ENCODE measurements at regions not wholly inside any gene's neighbourhood (a gene's known extent, or its start where the extent isn't known, plus 50 kb on each side); places are given as distances from the start of the nearest gene placed in this dataset.

GRCh38 chr18:46398005-46398404, 259.0 kb downstream of the LOXHD1 start:
- no peak for TF ChIP-seq CTCF (IDR thresholded peaks at IDR 0.05; ENCODE audit: insufficient read depth, low read length, severe bottlenecking)
- DNase-seq (ENCODE audit: low read depth), result no peak
- FAIRE-seq, result peak; percentile 99
- Histone ChIP-seq H3K36me3 (ENCODE audit: control insufficient read depth, insufficient read depth, low read length) (no peaks in the 10 kb centered on the region), H3K27me3 (ENCODE audit: control insufficient read depth, insufficient read depth, low read length) (no peaks in the 10 kb centered on the region), H3K4me3 (ENCODE audit: low read depth, low read length) (no peak overlapping the region)

DNA sequence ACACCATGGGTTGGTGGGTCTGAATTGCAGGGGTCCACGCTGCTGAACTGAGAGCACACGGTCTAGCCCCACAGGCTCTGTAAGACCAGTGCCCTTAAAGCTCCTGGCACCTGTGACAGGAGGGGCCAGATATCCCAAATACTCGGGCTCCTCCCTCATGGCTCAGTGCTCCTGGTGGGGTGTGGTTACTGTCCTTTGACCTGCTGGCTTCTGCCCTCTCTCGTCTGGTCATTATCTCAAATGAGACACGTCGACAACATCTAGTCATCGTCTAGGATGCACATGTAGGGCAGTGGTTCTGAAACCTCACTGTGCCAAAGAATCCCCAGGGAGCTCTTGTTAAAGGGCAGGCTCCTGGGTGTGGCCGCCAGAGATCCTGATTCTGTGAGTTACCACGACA, 258.4 kb downstream of the LOXHD1 start:
- DNase-seq (ENCODE audit: low read depth) (no peak), FAIRE-seq (no peak)
- H3K4me3 ChIP-seq (ENCODE audit: low read depth, low read length), result no peak overlapping the region
- no peak for TF ChIP-seq CTCF (IDR thresholded peaks at IDR 0.05; ENCODE audit: insufficient read depth, low read length, severe bottlenecking)
- H3K36me3 ChIP-seq (ENCODE audit: control insufficient read depth, insufficient read depth, low read length), result no peaks in the 10 kb centered on the region
- H3K27me3 ChIP-seq (ENCODE audit: control insufficient read depth, insufficient read depth, low read length), result no peaks in the 10 kb centered on the region

- H3K4me3 ChIP-seq (ENCODE audit: low read depth, low read length), result no peak overlapping the region
Observed at GRCh38 chr18:46399303-46399702, 257.7 kb downstream of the LOXHD1 start.

GRCh38 chr18:46400449-46400848, 256.6 kb downstream of the LOXHD1 start:
- Histone ChIP-seq H3K36me3 (ENCODE audit: control insufficient read depth, insufficient read depth, low read length) (no peaks in the 10 kb centered on the region), H3K27me3 (ENCODE audit: control insufficient read depth, insufficient read depth, low read length) (no peaks in the 10 kb centered on the region), H3K4me3 (ENCODE audit: low read depth, low read length) (no peak overlapping the region)
- TF ChIP-seq CTCF (IDR thresholded peaks at IDR 0.05; ENCODE audit: insufficient read depth, low read length, severe bottlenecking), result no peak
- DNase-seq (ENCODE audit: low read depth), result no peak
- FAIRE-seq, result no peak

More at GRCh38 chr18:46399303-46399702, 257.7 kb downstream of the LOXHD1 start:
- Histone ChIP-seq H3K27me3 (ENCODE audit: control insufficient read depth, insufficient read depth, low read length) (no peaks in the 10 kb centered on the region), H3K36me3 (ENCODE audit: control insufficient read depth, insufficient read depth, low read length) (no peaks in the 10 kb centered on the region)
- DNase-seq (ENCODE audit: low read depth) (no peak), FAIRE-seq (no peak)
- no peak for TF ChIP-seq CTCF (IDR thresholded peaks at IDR 0.05; ENCODE audit: insufficient read depth, low read length, severe bottlenecking)

- FAIRE-seq (peak; percentile 43), DNase-seq (ENCODE audit: low read depth) (no peak)
- no peaks in the 10 kb centered on the region for H3K27me3 ChIP-seq (ENCODE audit: control insufficient read depth, insufficient read depth, low read length)
- no peak for TF ChIP-seq CTCF (IDR thresholded peaks at IDR 0.05; ENCODE audit: insufficient read depth, low read length, severe bottlenecking)
- H3K4me3 ChIP-seq (ENCODE audit: low read depth, low read length), result no peak overlapping the region
- H3K36me3 ChIP-seq (ENCODE audit: control insufficient read depth, insufficient read depth, low read length), result no peaks in the 10 kb centered on the region
Observed at GRCh38 chr18:46401486-46402070, 255.4 kb downstream of the LOXHD1 start.

GRCh38 chr18:46402396-46402795, 254.6 kb downstream of the LOXHD1 start:
- no peak for DNase-seq (ENCODE audit: low read depth)
- H3K4me3 ChIP-seq (ENCODE audit: low read depth, low read length), result no peak overlapping the region
- no peak for TF ChIP-seq CTCF (IDR thresholded peaks at IDR 0.05; ENCODE audit: insufficient read depth, low read length, severe bottlenecking)
- no peaks in the 10 kb centered on the region for H3K36me3 ChIP-seq (ENCODE audit: control insufficient read depth, insufficient read depth, low read length)
- no peak for FAIRE-seq
- H3K27me3 ChIP-seq (ENCODE audit: control insufficient read depth, insufficient read depth, low read length), result no peaks in the 10 kb centered on the region
